GM18519 (cell line): ENCODE measurements at regions not wholly inside any gene's neighbourhood (a gene's known extent, or its start where the extent isn't known, plus 50 kb on each side); places are given as distances from the start of the nearest gene placed in this dataset.
A peak's percentile ranks its signal among the peaks of the same experiment; 100 is the strongest.
"Not testable (repeated sequence)": the region's sequence is repeated elsewhere in the genome, so short reads cannot be mapped to it uniquely, and the experiment has no call there.

Source experiments
- ATAC-seq: cut with Tn5 transposase; IDR thresholded peaks from one replicate; pipeline ENCODE4 v1.9.1; 2021; ENCODE audit warnings: mild to moderate bottlenecking, moderate library complexity; ENCODE audit not compliant: unreplicated experiment, low FRiP score

DNA sequence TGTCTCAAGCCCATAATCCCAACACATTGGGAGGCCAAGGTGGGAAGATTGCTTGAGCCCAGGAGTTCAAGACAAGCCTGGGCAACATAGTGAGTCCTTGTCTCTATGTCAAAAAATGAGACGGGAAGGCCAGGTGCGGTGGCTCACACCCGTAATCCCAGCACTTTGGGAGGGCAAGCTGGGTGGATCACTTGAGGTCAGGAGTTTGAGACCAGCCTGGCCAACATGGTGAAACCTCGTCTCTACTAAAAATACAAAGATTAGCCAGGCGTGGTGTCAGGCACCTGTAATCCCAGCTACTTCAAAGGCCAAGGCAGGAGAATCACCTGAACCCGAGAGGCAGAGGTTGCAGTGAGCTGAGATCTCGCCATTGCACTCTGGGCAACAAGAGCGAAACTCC, 75.2 kb upstream of the CAB39 start:
- ATAC-seq = not testable (repeated sequence)

DNA sequence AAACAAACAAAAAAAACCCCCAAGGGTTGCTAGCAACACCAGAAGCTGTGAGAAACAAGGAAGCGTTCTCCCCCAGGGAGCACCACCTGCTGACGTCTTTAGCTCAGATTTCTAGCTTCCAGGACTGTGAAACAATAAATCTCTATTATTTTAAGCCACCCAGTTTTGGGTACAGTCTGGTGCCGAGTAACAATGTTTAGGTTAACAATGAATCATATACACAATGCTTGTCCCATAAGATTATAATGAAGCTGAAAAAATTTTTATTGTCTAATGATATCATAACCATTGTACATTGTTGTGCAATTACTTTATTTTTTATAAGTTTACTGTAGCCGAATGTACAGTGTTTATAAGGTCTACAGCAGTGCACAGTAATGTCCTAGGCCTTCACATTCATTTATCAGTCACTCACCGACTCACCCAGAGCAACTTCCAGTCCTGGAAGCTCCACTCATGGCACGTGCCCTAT, 72.1 kb upstream of the CAB39 start:
- no peak for ATAC-seq

DNA sequence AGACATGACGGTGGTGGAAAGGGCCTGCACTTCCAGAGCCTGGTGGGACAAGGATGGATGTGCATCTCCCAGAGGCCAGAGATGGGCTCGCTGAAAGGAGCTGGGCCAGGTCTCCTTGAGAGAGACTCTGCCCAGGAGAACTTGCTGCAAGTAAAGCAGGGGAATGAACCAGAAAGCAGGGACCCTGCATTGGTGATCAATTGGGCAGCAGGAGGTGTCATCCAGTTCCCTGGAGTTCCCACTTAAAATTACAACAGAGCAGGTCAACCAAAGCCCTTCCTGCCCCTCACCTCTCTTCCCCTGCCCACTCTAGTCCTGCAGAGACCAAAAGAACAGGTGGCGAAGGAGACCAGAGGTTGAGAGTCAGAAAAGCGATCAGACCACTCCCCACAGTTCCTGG, 69.7 kb upstream of the CAB39 start:
- no peak for ATAC-seq

DNA sequence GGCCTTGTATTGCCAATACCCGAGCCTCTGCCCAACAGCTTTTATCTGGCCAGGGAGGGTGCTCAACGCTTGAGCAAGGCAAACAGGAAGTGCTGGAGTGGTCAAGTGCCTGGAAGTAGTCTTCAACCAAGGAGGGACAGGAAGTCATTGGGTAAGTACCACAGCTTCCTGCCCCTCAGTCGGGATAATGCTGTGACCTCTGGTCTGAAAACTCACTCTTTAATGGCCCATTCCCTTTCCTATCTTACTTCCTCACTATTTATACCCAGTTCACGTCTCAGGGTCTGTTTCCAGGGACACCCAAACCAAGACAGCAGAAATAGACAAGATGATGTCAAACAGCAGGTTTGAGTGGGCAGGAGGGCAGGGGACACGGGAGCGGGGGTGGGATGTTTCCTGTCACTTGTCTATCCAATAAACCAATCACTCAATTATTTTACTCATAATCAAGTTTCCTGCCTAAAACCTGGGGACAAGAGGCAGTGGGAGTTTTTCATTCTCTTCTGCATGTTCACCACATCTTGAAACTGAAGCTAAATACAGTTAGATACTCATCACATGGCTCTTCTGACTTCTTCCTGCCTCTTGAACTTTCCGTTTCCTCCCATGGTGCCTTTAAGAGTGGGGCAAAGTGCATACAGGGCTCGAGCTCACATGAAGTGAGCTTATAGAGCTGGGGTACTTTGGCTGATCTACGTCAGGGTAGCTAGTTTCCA, 68.9 kb upstream of the CAB39 start:
- ATAC-seq = peak; percentile 75

DNA sequence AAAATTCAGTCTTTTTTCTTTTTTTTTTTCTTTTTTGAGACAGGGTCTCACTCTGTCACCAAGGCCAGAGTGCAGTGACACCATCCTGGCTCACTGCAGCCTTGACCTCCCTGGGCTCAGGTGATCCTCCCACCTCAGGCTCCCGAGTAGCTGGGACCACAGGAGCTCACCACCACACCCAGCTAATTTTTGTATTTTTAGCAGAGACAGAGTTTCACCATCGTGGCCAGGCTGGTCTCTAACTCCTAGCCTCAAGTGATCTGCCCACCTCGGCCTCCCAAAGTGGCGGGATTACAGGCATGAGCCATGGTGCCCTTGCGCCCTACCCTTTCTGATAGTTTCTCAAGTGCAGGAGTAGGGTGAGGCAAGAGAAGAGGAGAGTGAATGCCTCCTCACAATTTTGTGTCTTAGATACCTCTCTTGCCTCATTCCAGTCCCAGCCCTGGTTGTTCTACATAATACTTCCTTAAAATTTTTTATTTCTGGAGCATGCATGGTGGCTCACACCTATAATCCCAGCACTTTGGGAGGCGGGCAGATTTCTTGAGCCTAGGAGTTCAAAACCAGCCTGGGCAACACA, 68.2 kb upstream of the CAB39 start:
- no peak for ATAC-seq

DNA sequence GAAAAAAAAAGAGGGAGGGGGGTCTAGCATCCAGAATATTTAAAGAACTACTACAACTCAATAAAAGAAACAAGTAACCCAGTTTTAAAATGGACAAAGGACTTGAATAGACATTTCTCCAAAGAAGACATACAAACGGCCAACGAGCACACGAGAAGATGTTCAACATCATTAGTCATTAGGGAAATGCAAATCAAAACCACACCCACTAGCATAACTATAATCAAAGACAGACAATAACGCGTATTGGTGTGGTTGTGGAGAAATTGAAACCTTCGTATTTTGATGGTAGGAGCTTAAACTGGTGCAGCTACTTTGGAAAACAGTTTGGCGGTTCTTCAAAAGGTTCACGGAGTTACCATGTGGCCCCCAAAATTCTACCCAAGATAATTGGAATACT, 64.3 kb upstream of the CAB39 start:
- no peak for ATAC-seq

DNA sequence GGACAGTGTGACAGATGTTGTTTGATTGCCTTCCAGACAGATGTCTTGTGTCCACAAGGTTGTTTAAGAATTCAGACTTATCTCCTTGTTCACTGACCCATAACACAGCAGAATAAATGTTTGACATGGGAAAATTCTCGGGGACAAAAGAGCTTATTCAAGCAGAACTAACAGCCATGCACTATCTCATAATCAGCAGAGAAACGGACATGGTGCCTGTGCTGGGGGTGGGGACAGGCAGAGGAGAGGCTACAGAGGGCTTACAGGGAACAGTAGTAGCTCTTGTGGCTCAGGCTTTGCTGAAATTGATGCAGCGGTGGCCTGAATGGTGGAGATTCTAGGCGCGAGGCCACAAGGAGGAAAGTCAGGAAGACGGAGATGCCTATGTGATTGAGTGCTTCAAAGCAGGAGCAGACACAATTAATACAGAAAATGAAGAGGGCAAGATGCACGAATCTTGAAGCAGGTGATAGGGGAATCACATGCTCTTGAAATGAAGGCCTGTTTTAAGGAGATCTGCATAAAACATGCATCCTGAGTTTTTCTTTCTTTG, 62.0 kb upstream of the CAB39 start:
- no peak for ATAC-seq

DNA sequence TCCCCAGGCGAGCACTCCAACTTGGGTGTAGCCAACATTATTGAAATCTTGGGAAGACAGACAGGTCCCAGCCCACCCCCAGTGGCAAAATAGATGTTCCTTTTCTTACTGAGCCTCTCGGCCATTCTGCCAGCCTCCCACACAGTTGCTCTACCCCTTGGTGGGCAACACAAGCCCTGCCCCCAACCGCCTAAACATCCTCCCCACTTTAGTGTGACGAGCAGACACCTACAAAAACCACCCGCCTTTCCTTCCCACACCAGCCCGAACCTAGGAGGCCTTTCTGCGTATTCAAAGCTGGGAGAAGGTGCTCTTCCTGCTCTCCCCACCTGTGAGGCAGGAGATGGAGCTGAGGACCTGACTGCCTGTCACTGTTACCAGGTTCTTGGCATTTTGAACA, 58.6 kb upstream of the CAB39 start:
- ATAC-seq = no peak

DNA sequence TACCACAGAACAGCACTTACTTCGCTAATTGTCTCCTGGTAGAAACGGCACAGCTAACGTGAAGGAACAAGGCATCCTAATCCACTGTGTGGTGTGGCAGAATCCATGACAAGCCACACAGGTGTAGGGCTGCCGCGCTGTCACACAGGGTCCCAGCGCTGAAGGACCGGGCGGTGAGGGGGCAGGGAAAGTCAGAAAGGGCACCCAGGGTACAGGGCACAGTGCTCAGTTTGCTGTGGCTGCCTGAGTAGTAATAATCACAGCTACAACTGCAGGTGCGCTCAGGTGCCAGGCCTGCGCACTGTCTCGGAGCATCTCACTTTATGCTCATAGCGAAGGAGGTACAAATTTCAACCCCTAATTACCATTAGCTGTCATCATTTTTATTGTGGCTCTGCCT, 55.2 kb upstream of the CAB39 start:
- ATAC-seq = no peak

DNA sequence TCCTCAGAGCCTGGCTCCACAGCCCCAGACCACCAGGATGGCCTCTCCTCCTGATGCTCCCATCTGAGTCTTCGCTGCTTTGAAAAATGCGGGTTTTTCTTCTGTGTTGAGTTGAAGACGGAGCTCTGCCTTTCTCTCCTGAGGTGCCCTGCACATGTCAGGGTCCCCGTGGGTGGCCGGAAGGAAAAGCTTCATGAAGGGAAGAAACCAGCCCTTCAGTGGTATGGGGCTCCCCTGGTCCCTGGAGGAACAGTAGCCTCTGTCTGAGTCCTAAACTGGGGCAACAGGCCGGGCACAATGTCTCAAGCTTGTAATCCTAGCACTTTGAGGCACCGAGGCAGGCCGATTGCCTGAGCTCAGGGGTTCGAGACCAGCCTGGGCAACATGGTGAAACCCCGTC, 54.7 kb upstream of the CAB39 start:
- no peak for ATAC-seq

DNA sequence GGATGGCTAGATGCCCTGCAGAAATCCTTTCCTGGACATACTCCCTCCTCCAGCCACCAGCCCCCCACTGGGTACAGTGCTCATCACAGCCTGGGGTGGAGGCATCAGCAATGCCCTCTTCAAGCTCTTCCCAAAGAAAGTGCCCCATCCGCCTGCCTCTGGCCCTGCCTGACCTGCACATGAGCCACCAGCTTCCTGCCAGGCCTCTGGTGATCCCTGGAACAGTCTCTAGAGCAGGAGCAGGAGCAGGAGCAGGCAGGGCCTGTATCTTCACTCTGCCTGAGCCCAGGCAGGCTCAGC, 54.1 kb upstream of the CAB39 start:
- no peak for ATAC-seq

DNA sequence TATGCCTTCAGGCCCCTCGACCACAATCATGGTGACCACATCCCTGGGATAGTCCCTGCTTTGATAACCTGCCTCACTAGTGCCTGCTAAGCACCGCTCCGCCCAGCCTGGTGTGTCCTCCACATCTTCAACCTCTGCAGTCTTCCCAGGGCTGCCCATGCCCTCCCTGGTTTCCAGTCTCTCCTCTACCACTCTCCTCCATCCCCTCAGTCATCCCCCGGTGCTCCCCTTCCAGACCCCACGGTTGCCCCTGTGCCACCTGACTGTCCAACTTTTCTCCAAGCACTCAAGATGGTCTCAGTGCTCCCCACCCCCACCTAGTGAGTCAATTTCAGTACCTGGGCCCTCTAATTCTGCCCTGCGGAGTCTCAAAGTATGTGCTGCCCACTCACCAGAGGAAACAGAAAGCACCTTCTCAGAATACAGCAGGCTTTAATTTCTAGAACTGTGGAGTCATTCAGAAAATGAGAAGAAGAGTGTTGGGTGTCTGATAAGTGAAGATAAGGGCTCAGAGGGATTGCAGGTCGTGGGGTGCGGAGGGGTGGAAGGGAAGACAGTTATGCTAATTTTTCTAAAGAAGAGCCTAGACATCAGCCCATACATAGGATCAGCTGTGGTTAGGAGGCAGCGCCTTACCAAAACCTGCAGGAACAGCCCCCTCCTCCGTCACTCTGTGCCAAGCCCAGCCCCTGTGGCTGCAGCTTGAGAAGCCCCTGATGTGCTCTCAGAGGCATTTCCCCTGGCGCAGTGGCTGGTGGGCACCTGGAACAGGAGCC, 53.6 kb upstream of the CAB39 start:
- ATAC-seq = peak; percentile 56

DNA sequence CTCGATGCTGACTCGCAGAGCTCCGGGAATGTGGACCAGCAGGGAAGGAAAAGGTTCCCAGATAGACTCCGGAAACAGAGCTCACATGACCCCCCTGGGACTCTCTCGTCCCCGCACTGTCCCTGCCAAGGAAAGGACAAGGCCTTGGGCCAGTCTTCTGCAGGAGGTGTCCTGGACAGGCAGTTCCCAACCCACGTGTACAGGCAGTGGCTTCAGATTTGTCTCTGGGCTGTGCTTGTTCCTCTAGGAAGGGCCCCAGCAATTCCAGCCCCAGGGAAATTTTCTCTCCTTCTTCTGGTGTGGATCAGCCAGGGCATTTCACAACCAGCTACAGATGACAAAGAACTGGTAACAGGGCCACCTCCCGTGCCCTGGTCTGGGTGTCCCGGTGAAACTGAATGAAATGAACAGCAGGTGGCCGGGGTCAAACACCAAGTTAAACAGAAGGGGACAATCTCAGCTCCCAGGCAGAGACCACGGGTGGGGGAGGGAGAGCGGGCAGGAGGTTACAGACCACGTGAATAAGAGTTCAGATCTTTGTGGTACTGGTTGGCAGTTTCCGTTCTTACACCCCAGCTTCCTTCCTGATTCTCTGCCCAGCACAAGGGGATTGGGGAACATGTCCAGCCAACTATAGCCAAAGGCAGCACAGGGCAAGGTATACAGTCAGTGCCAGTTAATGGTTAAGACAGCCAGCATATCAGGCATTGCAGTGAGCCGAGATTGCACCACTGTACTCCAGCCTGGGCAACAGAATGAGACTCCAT, 52.2 kb upstream of the CAB39 start:
- ATAC-seq = no peak

DNA sequence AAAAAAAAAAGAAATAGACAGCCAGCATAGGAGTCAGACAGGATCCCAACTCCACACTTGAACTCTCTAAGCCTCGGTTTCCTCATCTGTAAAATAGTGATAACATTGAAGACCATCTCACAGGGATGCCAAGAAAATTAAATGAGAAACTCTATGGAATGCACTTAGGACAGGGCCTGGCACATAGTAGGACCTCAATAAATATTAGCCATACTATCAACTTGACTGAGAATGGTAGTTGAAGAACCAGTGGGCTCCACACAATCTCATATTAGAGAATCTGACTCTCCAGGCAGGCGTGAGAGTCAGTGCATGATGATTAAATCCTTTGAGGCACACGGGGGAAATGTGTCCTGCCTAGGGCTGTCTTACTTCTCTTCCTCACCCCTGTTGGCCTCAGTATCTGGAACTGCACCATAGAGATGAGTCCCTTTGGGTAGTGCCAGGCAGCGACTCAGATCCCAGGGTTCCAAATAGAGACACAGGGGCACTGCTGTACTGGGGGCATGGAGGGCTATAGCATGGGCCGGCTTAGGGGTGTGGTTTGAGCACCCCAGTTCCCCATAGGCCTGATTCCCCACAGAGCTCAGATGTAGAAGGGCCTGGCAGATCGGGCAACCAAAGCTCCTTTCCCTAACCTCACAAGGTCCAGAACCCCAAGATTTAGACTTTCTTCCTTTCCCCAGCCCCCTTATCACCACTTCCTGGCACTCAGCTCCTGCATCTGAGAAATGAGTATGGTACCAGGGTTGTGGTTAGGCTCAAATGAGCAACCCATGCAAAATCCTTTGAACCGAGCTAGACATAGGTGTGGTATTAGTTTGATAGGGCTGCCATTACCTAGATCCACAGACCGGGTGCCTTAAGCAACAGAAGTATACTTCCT, 51.3 kb upstream of the CAB39 start:
- peak; percentile 38 for ATAC-seq
